Endothelial cell of umbilical vein (primary cell): ENCODE measurements at regions not wholly inside any gene's neighbourhood (a gene's known extent, or its start where the extent isn't known, plus 50 kb on each side); places are given as distances from the start of the nearest gene placed in this dataset.
A peak's percentile ranks its signal among the peaks of the same experiment; 100 is the strongest.

Experiments used
- BruUV-seq: library from RNA; stranded (reverse); fragments of 400-500 nt; replicated peaks from 2 replicates; lab custom pipeline; 2021; lab: Mats Ljungman, UMichigan
- CTCF ChIA-PET: fragments of 300-600, 350-600 bp; sonication (Branson Sonifier 250); formaldehyde crosslinking; loops from one replicate; lab custom pipeline; 2021; ENCODE audit warnings: antibody characterized with exemption, inconsistent platforms; lab: Charles Lee
- POLR2A ChIA-PET: fragments of 300-600, 350-600 bp; sonication (Branson Sonifier 250); formaldehyde crosslinking; loops from one replicate; lab custom pipeline; 2021; ENCODE audit warnings: antibody characterized with exemption, inconsistent platforms; lab: Charles Lee
- DNase-seq: peaks from one replicate; pipeline ENCODE4 v3.0.0-alpha.2; 2011; ENCODE audit warnings: low read depth, low spot score
- FAIRE-seq: peaks from 2 replicates; lab custom pipeline; 2011; peaks lifted over from hg19 to GRCh38; lab: Jason Lieb, UNC
- H2AFZ ChIP-seq: 2 replicates; pipeline ENCODE4 v1.6.0; 2012; ENCODE audit warnings: low read depth, low read length, control low read depth, inconsistent platforms
- H3K27ac ChIP-seq: 2 replicates; pipeline ENCODE4 v1.5.1; 2011; ENCODE audit warnings: low read depth, mild to moderate bottlenecking, control low read depth, low read length, moderate library complexity; ENCODE audit not compliant: insufficient read depth
- H3K27me3 ChIP-seq, 2 experiments: 2 replicates each; pipeline versions ENCODE4 v1.6.0 to v1.6.1; 2011; ENCODE audit warnings: low read length in 2 of 2, mixed read lengths in 1 of 2; ENCODE audit not compliant: control insufficient read depth in 2 of 2, insufficient read depth in 2 of 2
- H3K36me3 ChIP-seq, 2 experiments: 2 replicates in 1 of 2; 3 replicates in 1 of 2; pipeline ENCODE4 v1.5.1; 2011; ENCODE audit warnings: low read length in 2 of 2, mild to moderate bottlenecking in 1 of 2, moderate library complexity in 1 of 2; ENCODE audit not compliant: control insufficient read depth in 2 of 2, insufficient read depth in 2 of 2; ENCODE audit errors: extremely low read depth in 1 of 2
- H3K4me1 ChIP-seq: 3 replicates; pipeline ENCODE4 v1.5.1; 2011; ENCODE audit warnings: mild to moderate bottlenecking, low read length; ENCODE audit not compliant: control insufficient read depth, insufficient read depth; ENCODE audit errors: extremely low read depth
- H3K4me2 ChIP-seq: 2 replicates; pipeline ENCODE4 v1.6.1; 2011; ENCODE audit warnings: low read length, control low read depth, mixed read lengths; ENCODE audit not compliant: insufficient read depth
- H3K4me3 ChIP-seq, 3 experiments: fragments of 200-600 bp in 1 of 3; sonication (generic), shearing (Covaris generic) in 1 of 3; replicated peaks in 1 of 3; 2 replicates each; pipeline ENCODE4 v1.5.1; 2011 to 2016; ENCODE audit warnings: control low read depth in 3 of 3, low read length in 3 of 3, mild to moderate bottlenecking in 2 of 3, inconsistent platforms in 1 of 3, low read depth in 1 of 3, moderate library complexity in 1 of 3; ENCODE audit not compliant: insufficient read depth in 1 of 3
- H3K79me2 ChIP-seq: 2 replicates; pipeline ENCODE4 v1.6.0; 2012; ENCODE audit warnings: low read length, inconsistent platforms; ENCODE audit not compliant: control insufficient read depth, insufficient read depth
- H3K9ac ChIP-seq: replicated peaks from 2 replicates; pipeline ENCODE3; 2011; ENCODE audit warnings: low read length, control low read depth; ENCODE audit not compliant: insufficient read depth; ENCODE audit errors: extremely low read depth
- H3K9me1 ChIP-seq: replicated peaks from 3 replicates; pipeline ENCODE4 v1.6.0; 2011; ENCODE audit warnings: mild to moderate bottlenecking, low read length; ENCODE audit not compliant: control insufficient read depth, insufficient read depth; ENCODE audit errors: extremely low read depth
- H3K9me3 ChIP-seq: replicated peaks from 2 replicates; pipeline ENCODE4 v1.5.1; 2012; ENCODE audit warnings: low read length, inconsistent platforms; ENCODE audit not compliant: control insufficient read depth, insufficient read depth
- H4K20me1 ChIP-seq: replicated peaks from 2 replicates; pipeline ENCODE3; 2011; ENCODE audit warnings: mild to moderate bottlenecking, low read length; ENCODE audit not compliant: control insufficient read depth, insufficient read depth; ENCODE audit errors: extremely low read depth
- CTCF ChIP-seq, 2 donors: IDR thresholded peaks; 1 replicate in 1 of 2; 2 replicates in 1 of 2; pipeline ENCODE4 v1.5.1; 2011; ENCODE audit warnings: low read length in 2 of 2, mild to moderate bottlenecking in 2 of 2, moderate library complexity in 2 of 2, control low read depth in 1 of 2, inconsistent platforms in 1 of 2, low read depth in 1 of 2; ENCODE audit not compliant: insufficient read depth in 1 of 2; ENCODE audit errors: extremely low read depth in 1 of 2
- FOS ChIP-seq: IDR thresholded peaks from 2 replicates; pipeline ENCODE4 v1.6.1; 2011; ENCODE audit warnings: mild to moderate bottlenecking, low read length, moderate library complexity, borderline replicate concordance; ENCODE audit not compliant: insufficient read depth
- GATA2 ChIP-seq: IDR thresholded peaks from 2 replicates; pipeline ENCODE4 v1.7.0; 2011; ENCODE audit warnings: low read depth, mild to moderate bottlenecking, moderate library complexity, mixed read lengths, low read length; ENCODE audit not compliant: insufficient read length, insufficient read depth
- JUN ChIP-seq: IDR thresholded peaks from 2 replicates; pipeline ENCODE4 v1.6.1; 2011; ENCODE audit warnings: borderline replicate concordance, low read depth; ENCODE audit not compliant: insufficient read length, insufficient read depth
- MAX ChIP-seq: IDR thresholded peaks from 2 replicates; pipeline ENCODE4 v1.6.1; 2011; ENCODE audit not compliant: insufficient read depth, insufficient read length
- MYC ChIP-seq: IDR thresholded peaks from one replicate; pipeline ENCODE4 v1.6.1; 2011; ENCODE audit warnings: mild to moderate bottlenecking, low read depth, low read length
- POLR2A ChIP-seq: IDR thresholded peaks from 2 replicates; pipeline ENCODE4 v1.6.1; 2012; ENCODE audit warnings: low read depth, mild to moderate bottlenecking, control low read depth, low read length
- POLR2AphosphoS5 ChIP-seq: IDR thresholded peaks from 2 replicates; pipeline ENCODE4 v1.6.1; 2012; ENCODE audit warnings: low read depth, mild to moderate bottlenecking, control low read depth, low read length, moderate library complexity; ENCODE audit not compliant: insufficient read depth
- dilution Hi-C: fragments of 300-500 bp; cut with MboI; formaldehyde crosslinking; loops from one replicate; pipeline ENCODE4 v1.15.0; 2019; ENCODE audit warnings: low sequenced_read_pairs; ENCODE audit not compliant: extremely low pct_ligation_motif_present
- intact Hi-C: fragments of 100-400 bp; cut with micrococcal nuclease; formaldehyde crosslinking; loops from one replicate; pipeline ENCODE4 v1.10.0; 2022

GRCh38 chr7:24402655-24403054 lies 118.7 kb downstream of the NPY start:
- POLR2A ChIA-PET, result no interaction called here
- no peaks in the 10 kb centered on the region for H3K4me1 ChIP-seq
- no peaks in the 10 kb centered on the region for H3K9me3 ChIP-seq
- no TSS peak for BruUV-seq
- H3K9ac ChIP-seq, result no peak overlapping the region
- TF ChIP-seq FOS (no peak), CTCF (IDR thresholded peaks at IDR 0.05; ENCODE audit: extremely low read depth in 1 of 2, insufficient read depth in 1 of 2, low read depth in 1 of 2, low read length in 2 of 2) (no peak), POLR2A (no peak), MYC (no peak), GATA2 (no peak), MAX (no peak), POLR2AphosphoS5 (no peak), JUN (no peak)
- DNase-seq (peak; percentile 6), FAIRE-seq (no peak)
- no peak overlapping the region for H3K4me2 ChIP-seq
- H2AFZ ChIP-seq, result no peak overlapping the region
- dilution Hi-C loops, result no loop called here
- intact Hi-C loops, result loop anchor here (1.0 to 5.0 kb wide), 4 partner anchors 175 to 696 kb away; no protein-coding TSS in a partner anchor
- H3K36me3 ChIP-seq, result no peaks in the 10 kb centered on the region
- H3K27me3 ChIP-seq, result no peaks in the 10 kb centered on the region
- no peaks in the 10 kb centered on the region for H3K79me2 ChIP-seq
- H4K20me1 ChIP-seq, result no peaks in the 10 kb centered on the region
- CTCF ChIA-PET, result interaction anchor here (0.8 to 1.2 kb wide), 12 partner anchors 12 to 696 kb away, joined by 3 to 16 read pairs (median 4); no protein-coding TSS in a partner anchor
- no peaks in the 10 kb centered on the region for H3K9me1 ChIP-seq
- no peak overlapping the region for H3K4me3 ChIP-seq
- H3K27ac ChIP-seq, result no peak overlapping the region
